Activated CD4-positive, alpha-beta T cell treated with anti-CD3 and anti-CD28 coated beads, Interleukin-2, amount 50 U/mL, for 16 hours (primary cell): ENCODE measurements at regions not wholly inside any gene's neighbourhood (a gene's known extent, or its start where the extent isn't known, plus 50 kb on each side); places are given as distances from the start of the nearest gene placed in this dataset.

Experiments used
- DNase-seq: peaks from one replicate; pipeline ENCODE4 v3.0.0-alpha.2; 2020

DNA sequence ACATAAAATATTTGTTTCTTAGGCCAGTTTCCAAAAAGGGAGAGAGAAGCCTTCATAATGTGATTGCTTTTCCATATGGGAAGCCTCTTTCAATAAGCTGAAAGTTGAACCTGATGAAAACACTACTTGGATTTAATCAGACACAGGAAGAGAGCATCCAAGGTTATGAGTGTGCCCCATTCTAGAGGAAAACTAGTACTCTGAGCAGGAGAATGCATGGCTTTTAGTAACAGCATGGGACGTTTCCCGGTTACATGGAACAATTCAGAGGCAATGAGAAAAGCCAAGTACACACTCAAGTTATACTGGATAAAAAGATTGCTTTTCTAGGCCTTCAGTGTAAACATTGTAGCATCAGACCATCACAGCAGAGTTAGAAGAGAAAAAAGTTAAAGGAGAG lies 315.8 kb downstream of the ZNF516 start:
- no peak for DNase-seq

DNA sequence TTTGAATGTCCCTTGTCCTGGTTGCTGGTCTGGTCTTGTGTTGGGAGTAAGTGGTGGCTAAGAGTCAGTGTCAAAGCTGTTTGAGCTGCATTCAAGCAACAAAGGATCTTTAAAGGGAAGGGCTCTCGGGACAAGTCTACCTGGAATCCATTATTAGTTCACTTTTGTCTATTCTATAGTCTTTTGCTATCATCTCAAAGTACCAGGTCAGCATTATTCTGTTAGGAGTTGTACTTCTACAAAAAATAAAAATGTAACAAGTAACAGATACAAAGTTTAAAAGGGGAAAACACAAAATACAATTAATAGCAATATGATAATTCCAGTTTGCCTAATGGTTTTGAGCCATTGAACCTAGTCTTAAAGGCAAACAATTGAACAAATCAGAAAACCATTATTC lies 317.9 kb downstream of the ZNF516 start:
- DNase-seq, result no peak

DNA sequence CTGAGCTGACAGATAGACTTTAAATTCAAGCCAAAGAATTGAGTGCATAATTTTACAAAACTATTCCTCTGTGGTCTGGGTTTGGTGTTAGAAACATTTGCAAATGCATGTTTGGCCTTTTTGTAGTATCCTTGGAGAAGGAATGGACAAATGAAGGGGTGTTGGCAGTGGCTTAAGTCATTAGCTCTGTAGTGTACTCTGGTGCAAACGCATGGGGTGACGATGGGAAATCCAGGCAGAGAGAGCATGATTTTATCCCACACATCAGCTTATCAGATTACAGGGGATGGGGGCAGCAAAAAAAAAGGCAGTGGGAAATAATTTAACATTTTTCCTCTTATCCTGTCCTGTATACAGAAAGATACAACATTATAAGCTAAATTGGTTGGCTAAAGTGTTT lies 320.6 kb downstream of the ZNF516 start:
- no peak for DNase-seq

DNA sequence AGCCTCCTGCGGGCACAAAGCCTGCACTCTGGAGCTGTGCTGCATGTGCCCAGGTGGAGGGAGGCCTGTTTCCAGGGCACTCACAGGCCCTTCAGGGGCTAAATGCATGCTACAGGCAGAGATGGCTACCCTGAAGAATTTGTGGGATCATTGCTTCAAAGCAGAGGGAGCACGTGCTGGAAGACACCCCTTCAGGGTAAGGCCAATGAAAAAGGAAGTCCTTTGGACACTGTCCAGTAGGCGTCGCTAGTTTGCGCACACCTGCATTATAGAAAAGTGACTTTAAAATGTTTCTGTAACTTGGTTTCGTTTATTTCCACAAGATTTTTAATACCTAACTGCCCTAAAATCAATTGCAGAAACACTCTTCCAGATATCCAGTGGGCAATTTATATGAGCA lies 325.3 kb downstream of the ZNF516 start:
- DNase-seq, result no peak

DNA sequence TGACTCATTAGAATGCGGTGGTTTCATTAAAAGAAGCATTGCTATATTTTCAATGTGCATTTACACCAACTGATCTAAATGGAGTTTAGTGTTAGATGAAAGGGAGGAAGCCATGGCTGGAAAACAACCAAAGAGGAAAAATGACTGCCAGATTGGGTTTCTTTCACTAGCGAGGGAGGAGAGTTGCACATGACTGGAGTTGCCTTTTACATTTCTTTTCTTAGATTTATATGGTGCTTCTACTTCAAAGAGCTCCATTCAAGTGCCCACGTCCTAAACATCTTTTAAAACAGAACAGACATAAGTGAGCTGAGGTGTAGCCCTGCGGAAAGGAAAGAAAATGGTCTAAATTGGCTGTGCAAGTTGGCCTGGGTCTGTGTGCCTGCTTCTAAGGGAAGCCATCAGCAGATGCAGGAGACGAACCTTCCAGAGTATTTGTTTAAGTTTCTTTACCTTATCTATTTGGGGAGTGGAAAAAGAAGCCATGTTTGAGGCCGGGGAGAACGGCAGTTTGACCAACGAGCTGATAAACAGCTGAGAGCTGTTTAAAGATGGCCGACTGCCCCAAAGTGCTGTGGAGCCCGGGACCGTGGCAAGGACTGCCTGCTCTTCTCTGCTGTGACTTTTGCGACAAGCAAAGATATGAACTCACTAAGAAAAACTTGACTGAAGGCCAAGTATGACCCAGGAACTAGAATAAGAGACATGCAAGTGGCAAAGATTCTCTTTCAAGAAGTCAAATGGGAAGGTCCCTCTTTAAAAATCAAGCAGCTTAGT lies 327.0 kb downstream of the ZNF516 start:
- no peak for DNase-seq

DNA sequence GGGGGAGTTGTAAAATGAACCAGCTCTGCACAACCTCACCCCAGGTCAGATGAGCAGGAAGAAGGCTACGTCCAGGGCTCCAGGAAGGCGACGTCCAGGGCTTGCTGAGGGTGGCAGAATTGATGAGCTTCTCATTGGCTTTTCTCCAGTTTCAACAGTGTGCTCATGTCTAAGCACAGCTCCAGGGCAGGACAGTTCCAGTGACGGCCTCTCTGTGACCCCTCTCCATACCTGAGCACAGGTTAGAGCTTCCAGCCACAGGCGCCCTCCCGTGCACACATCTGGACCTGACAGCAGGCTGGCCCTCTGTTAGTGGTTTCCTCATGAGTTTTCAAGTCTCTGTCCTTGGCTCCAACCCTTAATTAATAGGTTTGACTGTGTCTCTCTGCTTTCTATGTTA lies 327.6 kb downstream of the ZNF516 start:
- no peak for DNase-seq

DNA sequence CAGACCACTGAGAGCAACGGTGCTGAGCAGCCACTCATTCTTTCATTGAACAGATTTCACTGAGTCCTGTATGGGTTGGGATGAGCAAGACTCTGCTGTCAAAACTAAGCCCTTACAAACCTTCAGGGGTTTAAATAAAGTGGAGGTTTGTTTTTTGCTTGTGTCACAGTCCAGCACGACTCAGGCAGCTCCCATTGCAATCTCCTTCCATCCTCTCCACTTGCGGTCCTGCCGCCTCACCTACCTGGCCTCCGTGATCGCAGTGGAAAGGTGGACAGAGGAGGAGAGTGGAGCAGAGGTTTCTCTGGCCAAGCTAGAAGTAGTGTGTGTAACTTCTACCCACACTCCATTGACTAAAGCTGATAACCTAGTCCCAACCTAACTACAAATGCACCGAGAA lies 332.2 kb downstream of the ZNF516 start:
- DNase-seq, result no peak

DNA sequence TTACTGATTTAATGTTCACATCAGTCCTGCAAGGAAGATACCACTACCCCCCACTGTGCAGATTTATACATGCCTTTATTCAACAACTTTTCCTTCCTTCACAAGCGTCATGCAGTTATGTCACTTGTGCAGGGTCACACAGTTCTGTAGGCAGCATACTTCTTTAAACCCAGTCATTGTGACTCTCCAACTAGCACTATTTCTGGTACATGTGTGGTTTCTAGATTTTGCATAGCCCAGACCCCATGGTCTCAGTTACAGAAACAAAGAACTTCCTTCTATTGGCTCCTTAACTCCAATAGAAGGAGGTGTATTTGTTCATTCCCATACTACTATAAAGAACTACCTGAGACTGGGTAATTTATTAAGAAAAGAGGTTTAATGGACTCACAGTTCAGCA lies 333.1 kb downstream of the ZNF516 start:
- no peak for DNase-seq

DNA sequence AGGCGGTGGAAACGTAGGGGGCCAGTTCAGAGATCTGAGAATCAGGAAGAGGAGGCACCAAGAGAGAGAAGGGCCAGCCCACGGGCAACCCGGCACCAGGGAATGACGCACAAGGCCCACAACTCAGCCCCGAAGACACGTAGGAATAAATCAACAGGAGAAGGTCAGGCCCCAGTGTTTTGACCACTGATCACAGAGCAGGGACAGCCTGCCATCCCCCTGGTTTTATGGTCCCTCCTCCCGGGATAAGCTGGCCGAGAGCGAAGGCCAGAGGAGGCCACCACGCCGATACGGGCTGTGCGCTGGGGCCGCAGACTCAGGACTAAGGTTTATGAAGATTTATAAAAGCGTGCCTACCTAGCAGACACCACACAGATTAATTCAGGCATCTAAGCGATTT lies 341.4 kb downstream of the ZNF516 start:
- no peak for DNase-seq

DNA sequence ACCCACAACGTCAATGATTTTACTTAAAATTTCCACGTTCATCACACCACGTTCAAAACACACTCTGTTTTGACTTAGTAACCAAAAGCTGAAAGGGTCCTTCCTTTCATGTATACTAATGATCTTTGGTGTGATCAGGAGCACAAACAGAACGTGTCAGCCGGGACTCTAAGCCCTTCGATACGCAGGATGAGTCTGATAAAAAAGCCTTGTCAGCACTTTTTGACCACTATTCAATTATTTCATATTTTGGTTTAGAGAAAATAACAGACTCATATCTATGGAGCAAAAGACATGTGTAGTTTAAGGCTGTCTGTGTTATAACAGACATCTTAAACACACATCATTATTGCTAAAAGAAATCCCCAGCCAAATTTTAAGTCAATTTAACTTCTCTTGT lies 345.3 kb downstream of the ZNF516 start:
- DNase-seq, result no peak

DNA sequence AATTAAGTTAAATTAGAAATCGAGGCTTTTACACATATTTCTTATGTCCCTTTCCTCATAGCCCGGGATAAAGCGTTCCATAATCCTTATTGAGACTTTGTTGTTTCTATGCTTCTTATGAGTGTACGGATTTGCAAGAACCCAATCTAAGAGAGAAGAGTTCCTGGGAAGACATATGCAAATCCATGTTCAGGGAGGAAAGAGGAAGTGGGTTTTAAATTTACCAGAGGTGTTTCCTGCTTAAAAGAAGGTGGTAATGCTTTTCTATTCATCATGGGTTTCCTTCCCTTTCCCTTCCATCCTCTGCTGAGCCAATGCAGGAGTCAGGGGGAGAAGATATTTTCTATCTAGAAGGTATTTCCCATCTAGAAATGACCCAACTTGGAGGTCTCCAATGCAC lies 345.8 kb downstream of the ZNF516 start:
- no peak for DNase-seq

DNA sequence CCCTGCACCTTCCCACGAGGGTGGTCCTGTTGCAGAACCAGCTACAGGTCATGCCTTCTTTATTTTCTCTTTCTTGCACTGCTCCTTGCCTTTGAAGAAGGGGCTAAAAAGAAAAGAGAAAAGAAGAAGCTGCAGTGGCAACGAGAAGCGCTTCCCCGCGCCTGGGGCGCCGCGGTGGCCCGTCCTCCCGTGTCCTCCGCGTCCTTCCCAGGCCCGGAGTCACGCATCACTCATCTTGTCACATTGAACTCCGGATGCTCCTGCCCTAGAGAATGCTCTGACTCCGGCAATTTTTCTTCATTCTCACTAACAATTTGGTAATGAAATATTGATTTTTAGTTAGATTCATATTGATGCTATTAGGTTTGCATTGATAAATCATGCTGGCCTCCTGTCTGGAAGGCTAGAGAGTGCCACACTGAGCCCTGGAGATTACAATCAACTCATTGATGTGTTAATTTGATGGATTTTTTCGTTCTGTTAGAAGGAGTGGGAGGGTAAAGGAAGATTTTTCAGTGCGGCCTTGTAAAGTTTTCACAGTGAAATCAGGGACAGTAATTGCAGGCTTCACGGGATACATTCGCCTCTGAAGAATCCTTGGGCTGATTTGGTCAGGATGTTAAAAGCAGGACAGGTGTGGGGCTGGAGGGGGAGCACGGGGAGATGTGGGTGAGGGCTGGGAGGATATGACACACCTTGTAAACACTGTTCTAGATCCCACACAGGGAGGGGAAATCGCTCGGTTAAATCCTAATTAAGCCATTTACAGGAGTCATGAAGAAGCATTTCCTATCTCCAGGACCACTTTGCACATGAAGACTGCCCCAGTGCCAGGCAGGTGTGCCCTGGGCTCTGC lies 349.3 kb downstream of the ZNF516 start:
- no peak for DNase-seq

DNA sequence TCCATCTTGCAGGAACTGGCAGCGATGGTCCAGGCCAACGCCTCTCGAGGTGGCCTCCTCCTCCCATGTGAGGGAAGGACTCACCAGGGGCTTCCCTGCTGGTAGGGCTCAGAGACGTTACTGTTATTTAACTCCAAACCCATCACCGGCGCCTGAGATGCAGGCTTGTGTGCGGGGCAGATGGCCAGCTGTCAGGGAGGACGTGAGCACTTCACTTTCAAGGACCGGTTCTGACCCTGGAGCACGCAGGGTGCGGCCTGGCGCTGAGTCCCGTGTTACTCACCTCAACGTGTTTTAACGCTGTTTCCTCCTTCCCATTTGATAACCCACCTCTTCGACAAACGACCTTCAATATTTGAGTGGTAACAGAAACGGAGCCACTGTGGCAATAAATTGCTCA lies 350.2 kb downstream of the ZNF516 start:
- DNase-seq, result no peak

DNA sequence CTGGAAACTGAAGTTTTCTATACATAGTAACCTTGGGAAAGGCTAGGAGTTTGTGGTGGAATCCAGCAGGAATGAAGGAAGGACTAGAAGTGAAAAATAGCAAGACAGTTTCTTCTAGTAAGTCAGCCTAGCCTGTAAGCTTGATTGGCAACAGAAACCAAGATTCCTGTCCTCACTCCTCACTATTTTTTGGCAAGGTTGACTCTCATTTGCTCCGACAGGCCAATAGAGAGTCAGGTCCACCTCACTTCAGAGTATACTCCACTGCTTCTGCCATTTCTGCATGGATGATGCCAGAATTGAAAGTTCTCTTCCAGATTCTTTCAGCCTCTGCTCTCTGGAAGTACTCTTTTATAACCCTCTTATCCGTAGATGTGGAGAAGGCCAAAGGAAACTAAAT lies 352.4 kb downstream of the ZNF516 start:
- DNase-seq, result no peak

DNA sequence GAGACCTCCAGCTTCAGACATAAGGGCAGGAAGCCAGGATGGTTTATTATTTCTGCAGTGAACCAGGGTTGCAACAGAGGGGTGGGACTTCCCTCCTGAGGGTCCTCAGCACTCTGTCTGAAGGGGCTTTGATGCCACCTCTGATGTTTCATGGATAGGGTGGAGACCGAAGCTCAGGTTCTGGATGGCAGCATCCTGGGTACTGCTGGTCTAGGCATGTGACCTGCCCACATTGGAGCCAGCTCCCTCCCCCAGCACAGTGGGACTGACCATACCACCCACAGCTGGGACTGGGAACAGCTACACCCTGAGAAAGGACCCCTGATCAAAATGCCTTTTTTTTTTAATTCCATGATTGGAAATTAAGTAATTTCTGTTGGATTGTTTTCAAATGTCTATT lies 355.2 kb downstream of the ZNF516 start:
- no peak for DNase-seq

DNA sequence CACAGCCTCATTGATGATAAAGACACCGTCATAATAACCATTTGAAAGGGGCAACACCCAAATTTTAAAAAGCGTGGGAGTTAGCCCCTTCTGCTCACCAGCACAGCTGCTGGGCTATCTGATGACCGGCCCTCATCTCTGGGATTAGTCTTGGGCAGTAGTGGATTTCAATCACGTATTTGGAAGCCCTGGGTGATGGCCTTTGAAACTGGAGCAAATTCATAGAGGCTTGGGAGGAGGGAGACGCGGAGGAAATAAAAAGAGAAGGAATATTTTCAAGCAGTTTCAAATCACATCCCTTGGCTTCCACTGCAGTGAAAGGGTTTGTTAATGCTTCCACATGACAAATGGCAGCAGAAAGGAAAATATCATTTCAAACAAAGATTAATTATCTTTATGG lies 357.8 kb downstream of the ZNF516 start:
- no peak for DNase-seq

DNA sequence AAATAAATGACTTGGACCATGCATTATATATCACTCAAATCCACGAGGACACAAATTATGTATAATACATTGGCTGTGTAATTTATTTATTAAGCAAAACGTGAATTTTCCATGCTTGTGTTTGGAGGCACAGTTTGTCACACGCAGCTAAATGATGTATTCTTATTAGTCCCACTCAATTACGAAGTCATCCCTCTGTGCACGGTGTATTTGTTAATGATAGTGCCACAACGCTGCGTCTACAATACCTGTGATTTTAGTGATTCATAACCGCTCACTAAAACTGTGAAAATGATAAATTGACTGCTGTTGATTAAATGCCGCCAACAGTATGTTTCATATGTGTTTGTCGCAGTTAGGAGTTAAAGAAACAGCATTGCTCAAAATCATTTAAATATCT lies 358.3 kb downstream of the ZNF516 start:
- no peak for DNase-seq

DNA sequence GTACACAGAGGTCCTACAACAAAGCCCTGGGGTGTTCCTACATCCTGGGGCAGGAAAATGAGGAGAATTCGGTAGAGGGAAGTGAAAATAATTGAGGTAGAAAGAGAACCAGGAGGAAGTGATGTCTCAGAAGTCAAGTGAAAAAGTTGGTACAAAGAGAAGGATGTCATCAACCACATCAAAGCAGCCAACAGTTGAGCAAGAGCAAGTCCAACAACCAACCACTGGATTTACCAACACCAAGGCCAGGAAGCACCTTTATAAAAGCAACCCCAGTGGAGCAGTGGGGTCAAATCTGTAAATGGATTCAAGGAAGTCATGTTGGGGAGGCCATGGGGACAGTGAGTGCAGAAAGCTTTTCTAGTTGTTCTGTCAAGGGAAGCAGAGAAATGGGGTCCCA lies 360.4 kb downstream of the ZNF516 start:
- DNase-seq, result peak; percentile 8

DNA sequence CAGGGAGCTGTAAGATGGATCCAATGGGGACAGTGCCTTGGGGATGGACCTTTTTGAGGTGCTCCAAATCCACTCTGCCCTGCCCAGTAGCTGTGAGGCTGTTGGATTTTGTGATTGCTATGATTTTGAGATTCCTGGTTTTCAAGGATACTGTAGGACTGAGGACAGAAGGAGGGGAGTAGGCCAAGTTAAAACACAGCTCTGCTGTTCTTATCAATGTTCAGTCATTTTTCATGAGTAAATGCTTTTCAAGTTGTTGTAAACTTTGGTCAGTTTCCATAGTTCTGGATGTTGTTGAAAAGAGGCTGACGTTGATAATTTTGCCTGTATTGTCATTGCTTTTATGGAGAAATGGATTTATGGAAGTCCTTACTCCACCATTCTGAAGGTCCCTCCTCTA lies 361.2 kb downstream of the ZNF516 start:
- DNase-seq, result no peak

DNA sequence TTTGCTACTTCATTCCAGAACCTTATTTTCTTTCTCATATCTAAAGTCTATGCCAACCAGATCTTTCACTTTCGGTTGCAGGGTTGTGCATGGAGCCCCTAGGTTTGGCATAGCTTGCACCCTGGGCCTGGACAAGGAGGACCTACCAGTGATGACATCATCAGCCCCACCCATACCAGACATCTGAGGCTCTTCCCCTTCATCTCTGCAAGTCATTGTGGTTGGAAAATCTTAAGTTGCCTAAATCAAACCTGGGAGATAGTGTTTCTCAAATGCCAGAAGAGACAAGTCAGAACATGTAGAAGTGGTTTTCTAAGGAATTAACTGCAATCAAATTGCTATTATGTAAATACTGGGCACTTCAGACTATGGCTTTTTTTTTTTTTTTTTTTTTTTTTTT lies 363.3 kb downstream of the ZNF516 start:
- DNase-seq, result peak; percentile 20

DNA sequence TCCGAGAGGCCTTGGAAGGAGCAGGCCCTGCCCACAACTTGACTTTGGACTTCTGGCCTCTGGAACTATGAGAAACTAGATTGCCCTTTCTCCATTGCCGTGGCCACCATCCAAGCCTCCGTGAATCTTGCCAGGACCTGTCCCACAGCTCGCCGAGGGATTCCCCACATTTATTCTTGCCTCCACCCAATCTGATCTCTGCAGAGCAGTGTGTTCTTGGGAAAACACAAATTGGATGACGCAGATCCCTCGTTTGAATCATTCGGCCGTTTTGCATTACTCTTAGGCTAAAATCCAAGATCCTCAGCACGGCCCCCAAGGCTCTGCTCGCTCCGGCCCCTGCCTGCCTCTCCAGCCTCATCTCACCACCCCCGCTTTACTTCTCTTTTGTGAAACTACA lies 364.2 kb downstream of the ZNF516 start:
- DNase-seq, result no peak

DNA sequence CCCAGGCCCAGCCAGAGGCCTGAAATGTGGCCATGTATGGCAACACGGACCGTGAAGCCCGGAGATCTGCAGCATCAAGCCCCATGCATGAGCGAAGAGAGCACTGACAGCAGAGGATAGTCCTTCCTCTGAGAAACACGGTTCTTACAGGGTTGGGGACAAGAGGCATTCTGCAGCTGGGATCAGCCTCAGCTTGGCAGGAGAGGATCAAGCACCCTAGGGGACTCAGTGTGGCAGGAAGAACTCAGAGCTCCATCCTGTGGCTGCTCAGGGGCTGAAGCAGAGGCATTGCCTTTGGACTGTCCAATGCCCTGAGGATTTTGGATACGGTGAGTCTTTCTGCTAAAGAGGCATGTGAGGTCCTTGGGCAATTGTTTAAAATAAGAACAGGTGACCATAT lies 368.7 kb downstream of the ZNF516 start:
- DNase-seq, result no peak

DNA sequence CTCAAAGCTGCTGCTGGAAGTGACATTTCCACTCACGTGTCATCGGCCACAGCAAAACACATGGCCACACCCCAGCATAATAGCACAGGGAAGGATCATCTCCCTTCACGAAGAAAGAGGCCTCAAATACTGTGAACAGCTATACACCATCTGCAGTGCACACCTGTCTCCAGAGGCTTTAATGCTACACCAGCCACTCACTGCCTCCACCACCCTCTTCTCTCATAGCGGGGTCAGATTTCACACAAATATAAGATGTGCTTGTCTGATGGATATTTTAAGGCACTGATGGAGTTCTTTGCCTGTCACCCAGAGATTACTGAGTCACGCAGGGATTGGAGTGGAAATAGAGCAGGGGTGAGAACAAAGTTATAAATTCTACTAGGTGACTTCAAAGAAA lies 374.0 kb downstream of the ZNF516 start:
- no peak for DNase-seq

DNA sequence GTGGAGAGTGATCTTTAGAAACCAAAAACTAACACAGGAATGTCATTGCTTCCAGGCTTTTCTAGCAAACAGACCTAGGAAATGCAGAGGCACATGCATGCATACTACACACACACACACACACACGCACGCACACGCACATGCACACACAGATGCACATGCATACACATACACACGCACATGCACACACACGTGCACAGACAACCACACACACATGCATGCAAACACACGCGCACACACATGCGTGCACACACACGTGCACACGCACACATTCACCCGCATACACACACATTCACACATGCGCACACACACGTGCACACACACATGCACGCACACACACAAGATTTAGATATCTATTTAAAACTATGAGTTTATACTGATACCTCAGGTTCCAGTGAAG lies 379.5 kb downstream of the ZNF516 start:
- DNase-seq, result no peak

DNA sequence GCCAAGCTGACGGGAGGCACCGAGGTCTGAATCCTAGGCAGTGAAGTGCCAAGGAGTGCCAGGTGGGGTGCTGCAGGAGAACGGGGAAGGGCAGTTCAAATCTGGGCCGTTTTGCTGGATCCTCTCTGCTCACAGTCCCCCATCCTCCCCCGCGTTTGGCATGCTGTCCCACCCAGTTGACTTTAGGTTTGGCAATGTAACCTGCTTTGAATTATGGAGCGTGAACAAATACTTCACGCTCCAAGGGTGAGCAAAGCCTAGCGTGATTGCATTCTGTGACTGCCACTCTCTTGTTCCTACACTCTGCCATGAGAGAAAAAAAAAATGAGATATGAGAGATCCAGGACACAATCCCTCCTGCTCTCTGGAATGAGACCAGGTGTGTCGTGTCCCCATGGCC lies 381.9 kb downstream of the ZNF516 start:
- no peak for DNase-seq
